GM06990 (cell line): ENCODE measurements at regions not wholly inside any gene's neighbourhood (a gene's known extent, or its start where the extent isn't known, plus 50 kb on each side); places are given as distances from the start of the nearest gene placed in this dataset.

Experiments
- DNase-seq: peaks from one replicate; pipeline ENCODE4 v3.0.0-alpha.2; 2011; ENCODE audit not compliant: insufficient read length; ENCODE audit errors: extremely low read depth
- H3K27me3 ChIP-seq: replicated peaks from 2 replicates; pipeline ENCODE4 v1.6.0; 2011; ENCODE audit warnings: low read length; ENCODE audit not compliant: control insufficient read depth, insufficient read depth
- H3K36me3 ChIP-seq: 2 replicates; pipeline ENCODE4 v1.5.1; 2011; ENCODE audit warnings: low read length; ENCODE audit not compliant: control insufficient read depth, insufficient read depth
- H3K4me3 ChIP-seq: replicated peaks from 2 replicates; pipeline ENCODE4 v1.5.1; 2011; ENCODE audit warnings: low read depth, mild to moderate bottlenecking, control low read depth, low read length
- CTCF ChIP-seq: IDR thresholded peaks from 2 replicates; pipeline ENCODE4 v1.5.1; 2011; ENCODE audit warnings: low read length, control low read depth, mild to moderate bottlenecking, inconsistent platforms; ENCODE audit not compliant: insufficient read depth, poor library complexity, severe bottlenecking

GRCh38 chr2:12005886-12006681 is 259.7 kb downstream of the LPIN1 start:
- no peaks in the 10 kb centered on the region for H3K27me3 ChIP-seq
- TF ChIP-seq CTCF = no peak
- peak; percentile 71 for DNase-seq
- H3K4me3 ChIP-seq = no peak overlapping the region
- H3K36me3 ChIP-seq = no peaks in the 10 kb centered on the region

GRCh38 chr2:12006850-12007249 is 260.4 kb downstream of the LPIN1 start:
- Histone ChIP-seq H3K27me3 (no peaks in the 10 kb centered on the region), H3K36me3 (no peaks in the 10 kb centered on the region), H3K4me3 (no peak overlapping the region)
- TF ChIP-seq CTCF = no peak
- DNase-seq = no peak

DNA sequence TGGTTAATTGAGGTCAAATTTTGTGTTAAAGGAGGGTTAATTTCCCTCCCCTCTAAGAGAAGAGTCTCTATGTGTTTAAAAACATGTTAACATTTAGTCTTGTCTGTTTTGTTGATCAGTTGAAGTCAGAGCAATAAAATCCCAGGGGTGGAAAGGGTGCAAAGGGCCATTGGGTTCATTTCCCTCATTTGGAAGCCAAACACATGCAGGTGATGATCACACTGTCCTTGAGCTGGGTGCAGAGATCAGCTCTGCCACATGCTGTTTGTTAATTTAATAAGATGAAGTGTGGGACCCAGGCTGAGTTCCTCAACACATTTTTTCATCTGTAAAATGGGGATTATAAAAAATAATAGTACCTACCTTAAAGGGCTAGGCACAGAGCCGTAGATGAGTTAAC is 260.9 kb downstream of the LPIN1 start:
- Histone ChIP-seq H3K4me3 (no peak overlapping the region), H3K36me3 (no peaks in the 10 kb centered on the region), H3K27me3 (no peaks in the 10 kb centered on the region)
- DNase-seq = no peak
- no peak for TF ChIP-seq CTCF

GRCh38 chr2:12008425-12009061 is 262.1 kb downstream of the LPIN1 start:
- no peak for TF ChIP-seq CTCF
- H3K4me3 ChIP-seq = no peak overlapping the region
- peak; percentile 66 for DNase-seq
- H3K27me3 ChIP-seq = no peaks in the 10 kb centered on the region
- H3K36me3 ChIP-seq = no peaks in the 10 kb centered on the region

DNA sequence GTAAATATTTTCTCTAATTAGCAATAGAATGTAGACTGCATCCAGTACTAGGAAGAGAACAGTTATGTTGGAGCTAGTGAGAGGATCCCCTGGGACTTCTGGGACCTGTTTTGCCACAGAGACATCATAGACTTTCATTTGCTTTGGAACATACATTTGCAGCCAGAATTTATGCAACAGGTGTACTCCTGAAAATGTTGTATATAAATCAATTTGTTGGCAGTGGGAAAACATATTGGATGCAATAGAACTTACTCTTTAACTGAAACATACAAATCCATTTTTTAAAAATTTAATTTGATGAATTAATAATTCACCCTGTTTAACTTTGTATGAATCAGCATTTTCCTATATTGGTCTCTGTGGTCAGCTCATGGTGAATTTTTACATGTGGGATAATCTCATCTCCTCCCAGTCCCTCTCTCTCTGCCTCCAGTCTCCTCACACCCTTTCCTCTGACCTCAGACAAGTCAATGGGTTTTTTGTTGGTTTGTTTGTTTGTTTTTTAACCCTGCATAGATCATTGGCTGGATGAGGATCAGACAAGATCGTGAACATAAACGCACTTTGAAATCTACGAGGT is 263.0 kb downstream of the LPIN1 start:
- no peak overlapping the region for H3K4me3 ChIP-seq
- no peaks in the 10 kb centered on the region for H3K27me3 ChIP-seq
- TF ChIP-seq CTCF = no peak
- DNase-seq = no peak
- H3K36me3 ChIP-seq = no peaks in the 10 kb centered on the region
